ENCODE measurements at regions not wholly inside any gene's neighbourhood (a gene's known extent, or its start where the extent isn't known, plus 50 kb on each side); places are given as distances from the start of the nearest gene placed in this dataset.

GRCh38 chr14:101207897-101208296 is 304.4 kb upstream of the RTL1 start:
- H3K4me3 Mint-ChIP-seq: no peak overlapping the region
- DNase-seq (no peak), ATAC-seq (no peak)
- intact Hi-C loops (cut with micrococcal nuclease): no loop called here
- POLR2A ChIA-PET: no interaction called here
- peaks cover 45% of the 10 kb centered on the region for H3K9me3 Mint-ChIP-seq
- H3K36me3 Mint-ChIP-seq (ENCODE audit: low read depth): peaks cover 4% of the 10 kb centered on the region
- H3K4me1 Mint-ChIP-seq (ENCODE audit: low read depth): no peaks in the 10 kb centered on the region
- TF ChIP-seq CTCF (IDR thresholded peaks at IDR 0.05): no peak
- CTCF ChIA-PET: no interaction called here
- no peaks in the 10 kb centered on the region for H3K27me3 Mint-ChIP-seq
- no peak overlapping the region for H3K27ac Mint-ChIP-seq

- Mint-ChIP-seq H3K27me3 (no peaks in the 10 kb centered on the region), H3K4me3 (no peak overlapping the region)
- no peak for ATAC-seq
Measured at GRCh38 chr14:101209594-101209993, 306.1 kb upstream of the RTL1 start.

GRCh38 chr14:101215266-101215665 is 311.7 kb upstream of the RTL1 start:
- no peaks in the 10 kb centered on the region for H3K4me1 Mint-ChIP-seq (ENCODE audit: low read depth)
- H3K27ac Mint-ChIP-seq: no peak overlapping the region
- ChIA-PET CTCF (no interaction called here), POLR2A (interaction anchor here (1.0 kb wide), 1 partner anchor 29 kb away, joined by 3 read pairs; no protein-coding TSS in a partner anchor)
- no peak overlapping the region for H3K4me3 Mint-ChIP-seq
- no peak for TF ChIP-seq CTCF (IDR thresholded peaks at IDR 0.05)
- peaks cover 2% of the 10 kb centered on the region for H3K36me3 Mint-ChIP-seq (ENCODE audit: low read depth)
- peaks cover 16% of the 10 kb centered on the region for H3K9me3 Mint-ChIP-seq
- intact Hi-C loops (cut with micrococcal nuclease): no loop called here
- no peak for ATAC-seq
- no peak for DNase-seq
- H3K27me3 Mint-ChIP-seq: no peaks in the 10 kb centered on the region

More at GRCh38 chr14:101209594-101209993, 306.1 kb upstream of the RTL1 start:
- Mint-ChIP-seq H3K9me3 (peaks cover 51% of the 10 kb centered on the region), H3K4me1 (ENCODE audit: low read depth) (no peaks in the 10 kb centered on the region), H3K36me3 (ENCODE audit: low read depth) (peaks cover 4% of the 10 kb centered on the region), H3K27ac (no peak overlapping the region)
- ChIA-PET POLR2A (no interaction called here), CTCF (no interaction called here)
- TF ChIP-seq CTCF (IDR thresholded peaks at IDR 0.05): no peak
- DNase-seq: no peak
- intact Hi-C loops (cut with micrococcal nuclease): no loop called here

- ChIA-PET CTCF (no interaction called here), POLR2A (no interaction called here)
- DNase-seq (no peak), ATAC-seq (no peak)
- Mint-ChIP-seq H3K4me1 (ENCODE audit: low read depth) (no peaks in the 10 kb centered on the region), H3K27ac (no peak overlapping the region), H3K27me3 (no peaks in the 10 kb centered on the region), H3K4me3 (no peak overlapping the region), H3K36me3 (ENCODE audit: low read depth) (peaks cover 2% of the 10 kb centered on the region), H3K9me3 (peaks cover 16% of the 10 kb centered on the region)
- no peak for TF ChIP-seq CTCF (IDR thresholded peaks at IDR 0.05)
- intact Hi-C loops (cut with micrococcal nuclease): no loop called here
Measured at GRCh38 chr14:101215927-101216326, 312.4 kb upstream of the RTL1 start.

GRCh38 chr14:101216366-101217079 is 313.0 kb upstream of the RTL1 start:
- Mint-ChIP-seq H3K27ac (no peak overlapping the region), H3K27me3 (peaks cover 1% of the 10 kb centered on the region), H3K9me3 (peaks cover 16% of the 10 kb centered on the region), H3K4me3 (no peak overlapping the region), H3K4me1 (ENCODE audit: low read depth) (no peaks in the 10 kb centered on the region), H3K36me3 (ENCODE audit: low read depth) (peaks cover 2% of the 10 kb centered on the region)
- intact Hi-C loops (cut with micrococcal nuclease): no loop called here
- DNase-seq (no peak), ATAC-seq (no peak)
- no peak for TF ChIP-seq CTCF (IDR thresholded peaks at IDR 0.05)
- ChIA-PET POLR2A (no interaction called here), CTCF (no interaction called here)
